ENCODE measurements at regions not wholly inside any gene's neighbourhood (a gene's known extent, or its start where the extent isn't known, plus 50 kb on each side); places are given as distances from the start of the nearest gene placed in this dataset.

GRCh38 chr3:70516076-70516475 lies 203.6 kb upstream of the MDFIC2 start:
- Mint-ChIP-seq H3K36me3 (no peaks in the 10 kb centered on the region), H3K4me1 (no peaks in the 10 kb centered on the region), H3K4me3 (no peak overlapping the region), H3K27me3 (peaks cover 15% of the 10 kb centered on the region), H3K27ac (no peak overlapping the region), H3K9me3 (no peaks in the 10 kb centered on the region)
- no peak for ATAC-seq (ENCODE audit: low read depth in 2 of 2)
- DNase-seq = no peak
- Histone ChIP-seq H3K36me3 (ENCODE audit: control insufficient read depth, insufficient read depth, low read length) (no peaks in the 10 kb centered on the region), H3K9me3 (ENCODE audit: control insufficient read depth in 2 of 2, low read length in 2 of 2) (no peaks in the 10 kb centered on the region), H3K4me1 (ENCODE audit: control insufficient read depth, insufficient read depth, low read length, poor library complexity, severe bottlenecking) (no peaks in the 10 kb centered on the region), H3K4me3 (ENCODE audit: low read depth, low read length) (no peak overlapping the region), H3K27ac (ENCODE audit: insufficient read depth, low read length, poor library complexity, severe bottlenecking) (no peak overlapping the region), H3K27me3 (ENCODE audit: control insufficient read depth, insufficient read depth, low read length) (peaks cover 10% of the 10 kb centered on the region)

GRCh38 chr3:70507486-70507885 lies 195.0 kb upstream of the MDFIC2 start:
- no peaks in the 10 kb centered on the region for H3K36me3 Mint-ChIP-seq

GRCh38 chr3:70506775-70507174 lies 194.3 kb upstream of the MDFIC2 start:
- ATAC-seq (ENCODE audit: low read depth in 2 of 2) = no peak
- Mint-ChIP-seq H3K4me3 (no peak overlapping the region), H3K4me1 (no peaks in the 10 kb centered on the region), H3K27ac (no peak overlapping the region), H3K9me3 (peaks cover 0 to 3% (median 0%) of the 10 kb centered on the region in 7 donors), H3K36me3 (no peaks in the 10 kb centered on the region), H3K27me3 (peaks cover 7% of the 10 kb centered on the region)
- Histone ChIP-seq H3K27me3 (ENCODE audit: control insufficient read depth, insufficient read depth, low read length) (peaks cover 12% of the 10 kb centered on the region), H3K27ac (ENCODE audit: insufficient read depth, low read length, poor library complexity, severe bottlenecking) (no peak overlapping the region), H3K4me3 (ENCODE audit: low read depth, low read length) (no peak overlapping the region), H3K36me3 (ENCODE audit: control insufficient read depth, insufficient read depth, low read length) (no peaks in the 10 kb centered on the region), H3K4me1 (ENCODE audit: control insufficient read depth, insufficient read depth, low read length, poor library complexity, severe bottlenecking) (no peaks in the 10 kb centered on the region), H3K9me3 (ENCODE audit: control insufficient read depth in 2 of 2, low read length in 2 of 2) (no peaks in the 10 kb centered on the region)
- no peak for DNase-seq

More at GRCh38 chr3:70507486-70507885, 195.0 kb upstream of the MDFIC2 start:
- no peak overlapping the region for H3K27ac ChIP-seq (ENCODE audit: insufficient read depth, low read length, poor library complexity, severe bottlenecking)
- H3K36me3 ChIP-seq (ENCODE audit: control insufficient read depth, insufficient read depth, low read length) = no peaks in the 10 kb centered on the region
- H3K27me3 ChIP-seq (ENCODE audit: control insufficient read depth, insufficient read depth, low read length) = peaks cover 10% of the 10 kb centered on the region
- no peak overlapping the region for H3K4me3 ChIP-seq (ENCODE audit: low read depth, low read length)
- Mint-ChIP-seq H3K4me3 (no peak overlapping the region), H3K9me3 (peaks cover 0 to 1% (median 0%) of the 10 kb centered on the region in 7 donors), H3K27me3 (peaks cover 10% of the 10 kb centered on the region), H3K4me1 (no peaks in the 10 kb centered on the region), H3K27ac (no peak overlapping the region)
- no peak for ATAC-seq (ENCODE audit: low read depth in 2 of 2)
- H3K4me1 ChIP-seq (ENCODE audit: control insufficient read depth, insufficient read depth, low read length, poor library complexity, severe bottlenecking) = no peaks in the 10 kb centered on the region
- no peak for DNase-seq
- no peaks in the 10 kb centered on the region for H3K9me3 ChIP-seq (ENCODE audit: control insufficient read depth in 2 of 2, low read length in 2 of 2)

- Mint-ChIP-seq H3K27me3 (peaks cover 15% of the 10 kb centered on the region), H3K36me3 (no peaks in the 10 kb centered on the region), H3K9me3 (peaks cover 0 to 3% (median 0%) of the 10 kb centered on the region in 7 donors), H3K27ac (no peak overlapping the region), H3K4me3 (no peak overlapping the region), H3K4me1 (no peaks in the 10 kb centered on the region)
- peaks cover 11% of the 10 kb centered on the region for H3K27me3 ChIP-seq (ENCODE audit: control insufficient read depth, insufficient read depth, low read length)
- no peak overlapping the region for H3K4me3 ChIP-seq (ENCODE audit: low read depth, low read length)
- no peaks in the 10 kb centered on the region for H3K4me1 ChIP-seq (ENCODE audit: control insufficient read depth, insufficient read depth, low read length, poor library complexity, severe bottlenecking)
- no peak for ATAC-seq (ENCODE audit: low read depth in 2 of 2)
- H3K36me3 ChIP-seq (ENCODE audit: control insufficient read depth, insufficient read depth, low read length) = no peaks in the 10 kb centered on the region
- H3K27ac ChIP-seq (ENCODE audit: insufficient read depth, low read length, poor library complexity, severe bottlenecking) = no peak overlapping the region
- DNase-seq = peak in 1 of 3 donors; percentile 2
- H3K9me3 ChIP-seq (ENCODE audit: control insufficient read depth in 2 of 2, low read length in 2 of 2) = no peaks in the 10 kb centered on the region
Observed at GRCh38 chr3:70501561-70501960, 189.1 kb upstream of the MDFIC2 start.

GRCh38 chr3:70488816-70489215 lies 176.4 kb upstream of the MDFIC2 start:
- H3K27me3 ChIP-seq (ENCODE audit: control insufficient read depth, insufficient read depth, low read length) = peaks cover 3% of the 10 kb centered on the region
- DNase-seq = no peak
- no peak overlapping the region for H3K4me3 ChIP-seq (ENCODE audit: low read depth, low read length)
- H3K36me3 ChIP-seq (ENCODE audit: control insufficient read depth, insufficient read depth, low read length) = no peaks in the 10 kb centered on the region
- H3K27ac Mint-ChIP-seq = no peak overlapping the region
- peaks cover 18% of the 10 kb centered on the region for H3K27me3 Mint-ChIP-seq
- no peaks in the 10 kb centered on the region for H3K4me1 ChIP-seq (ENCODE audit: control insufficient read depth, insufficient read depth, low read length, poor library complexity, severe bottlenecking)
- ATAC-seq (ENCODE audit: low read depth in 2 of 2) = no peak
- no peaks in the 10 kb centered on the region for H3K9me3 ChIP-seq (ENCODE audit: control insufficient read depth in 2 of 2, low read length in 2 of 2)
- H3K9me3 Mint-ChIP-seq = peaks cover 0 to 4% (median 0%) of the 10 kb centered on the region in 7 donors
- no peaks in the 10 kb centered on the region for H3K4me1 Mint-ChIP-seq
- H3K36me3 Mint-ChIP-seq = no peaks in the 10 kb centered on the region
- no peak overlapping the region for H3K4me3 Mint-ChIP-seq
- H3K27ac ChIP-seq (ENCODE audit: insufficient read depth, low read length, poor library complexity, severe bottlenecking) = no peak overlapping the region

GRCh38 chr3:70488131-70488530 lies 175.7 kb upstream of the MDFIC2 start:
- H3K9me3 Mint-ChIP-seq = peaks cover 0 to 4% (median 0%) of the 10 kb centered on the region in 7 donors
- H3K27ac Mint-ChIP-seq = no peak overlapping the region
- no peaks in the 10 kb centered on the region for H3K4me1 Mint-ChIP-seq
- Histone ChIP-seq H3K36me3 (ENCODE audit: control insufficient read depth, insufficient read depth, low read length) (no peaks in the 10 kb centered on the region), H3K4me1 (ENCODE audit: control insufficient read depth, insufficient read depth, low read length, poor library complexity, severe bottlenecking) (no peaks in the 10 kb centered on the region), H3K4me3 (ENCODE audit: low read depth, low read length) (no peak overlapping the region), H3K27me3 (ENCODE audit: control insufficient read depth, insufficient read depth, low read length) (peaks cover 3% of the 10 kb centered on the region), H3K9me3 (ENCODE audit: control insufficient read depth in 2 of 2, low read length in 2 of 2) (no peaks in the 10 kb centered on the region), H3K27ac (ENCODE audit: insufficient read depth, low read length, poor library complexity, severe bottlenecking) (no peak overlapping the region)
- no peak overlapping the region for H3K4me3 Mint-ChIP-seq
- H3K27me3 Mint-ChIP-seq = peaks cover 18% of the 10 kb centered on the region
- ATAC-seq (ENCODE audit: low read depth in 2 of 2) = no peak
- H3K36me3 Mint-ChIP-seq = no peaks in the 10 kb centered on the region
- DNase-seq = no peak

DNA sequence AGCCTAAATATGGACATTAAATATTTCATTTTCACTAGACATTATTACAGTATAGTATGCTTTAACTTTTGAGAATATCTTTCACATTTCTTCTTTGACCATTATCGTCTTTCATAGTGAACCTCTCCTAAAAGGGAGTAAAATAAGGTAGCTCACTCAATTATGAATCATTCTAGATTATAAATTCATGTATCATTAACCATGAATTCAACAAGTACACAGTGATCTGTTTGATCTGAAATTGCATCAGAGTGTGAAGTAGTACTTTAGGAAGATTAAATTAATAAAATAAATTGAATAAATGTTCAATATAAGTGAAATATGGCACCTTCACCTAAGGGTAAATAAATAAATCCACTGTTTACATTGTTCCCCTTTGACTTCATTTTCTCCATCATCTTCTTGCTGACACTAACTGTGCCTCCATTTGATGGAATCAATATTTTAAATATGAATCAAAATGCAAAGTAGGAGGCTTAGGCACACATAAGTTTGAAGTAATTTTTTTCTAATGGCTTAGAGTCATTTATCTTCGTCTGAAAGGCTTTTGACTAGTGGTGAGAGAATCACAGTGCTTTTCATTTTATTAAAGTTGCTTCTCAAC lies 174.1 kb upstream of the MDFIC2 start:
- no peaks in the 10 kb centered on the region for H3K9me3 ChIP-seq (ENCODE audit: control insufficient read depth in 2 of 2, low read length in 2 of 2)
- H3K27ac Mint-ChIP-seq = no peak overlapping the region
- no peak overlapping the region for H3K27ac ChIP-seq (ENCODE audit: insufficient read depth, low read length, poor library complexity, severe bottlenecking)
- no peak overlapping the region for H3K4me3 Mint-ChIP-seq
- H3K4me1 ChIP-seq (ENCODE audit: control insufficient read depth, insufficient read depth, low read length, poor library complexity, severe bottlenecking) = no peaks in the 10 kb centered on the region
- DNase-seq (no peak), ATAC-seq (ENCODE audit: low read depth in 2 of 2) (no peak)
- no peaks in the 10 kb centered on the region for H3K36me3 Mint-ChIP-seq
- no peaks in the 10 kb centered on the region for H3K36me3 ChIP-seq (ENCODE audit: control insufficient read depth, insufficient read depth, low read length)
- H3K4me1 Mint-ChIP-seq = no peaks in the 10 kb centered on the region
- H3K27me3 Mint-ChIP-seq = peaks cover 17% of the 10 kb centered on the region
- no peaks in the 10 kb centered on the region for H3K27me3 ChIP-seq (ENCODE audit: control insufficient read depth, insufficient read depth, low read length)
- H3K9me3 Mint-ChIP-seq = peaks cover 0 to 4% (median 0%) of the 10 kb centered on the region in 7 donors
- H3K4me3 ChIP-seq (ENCODE audit: low read depth, low read length) = no peak overlapping the region

- Mint-ChIP-seq H3K9me3 (peaks cover 0 to 9% (median 0%) of the 10 kb centered on the region in 7 donors), H3K27me3 (peaks cover 8% of the 10 kb centered on the region), H3K27ac (no peak overlapping the region), H3K4me1 (no peaks in the 10 kb centered on the region), H3K36me3 (no peaks in the 10 kb centered on the region), H3K4me3 (no peak overlapping the region)
- Histone ChIP-seq H3K36me3 (ENCODE audit: control insufficient read depth, insufficient read depth, low read length) (no peaks in the 10 kb centered on the region), H3K27me3 (ENCODE audit: control insufficient read depth, insufficient read depth, low read length) (no peaks in the 10 kb centered on the region), H3K27ac (ENCODE audit: insufficient read depth, low read length, poor library complexity, severe bottlenecking) (no peak overlapping the region), H3K4me1 (ENCODE audit: control insufficient read depth, insufficient read depth, low read length, poor library complexity, severe bottlenecking) (no peaks in the 10 kb centered on the region), H3K9me3 (ENCODE audit: control insufficient read depth in 2 of 2, low read length in 2 of 2) (no peaks in the 10 kb centered on the region), H3K4me3 (ENCODE audit: low read depth, low read length) (no peak overlapping the region)
- ATAC-seq (ENCODE audit: low read depth in 2 of 2) (no peak), DNase-seq (no peak)
Observed at GRCh38 chr3:70476174-70476573, 163.7 kb upstream of the MDFIC2 start.

All from CD4-positive, CD25-positive, alpha-beta regulatory T cell (primary cell).